ENCODE measurements at regions not wholly inside any gene's neighbourhood (a gene's known extent, or its start where the extent isn't known, plus 50 kb on each side); places are given as distances from the start of the nearest gene placed in this dataset.

DNA sequence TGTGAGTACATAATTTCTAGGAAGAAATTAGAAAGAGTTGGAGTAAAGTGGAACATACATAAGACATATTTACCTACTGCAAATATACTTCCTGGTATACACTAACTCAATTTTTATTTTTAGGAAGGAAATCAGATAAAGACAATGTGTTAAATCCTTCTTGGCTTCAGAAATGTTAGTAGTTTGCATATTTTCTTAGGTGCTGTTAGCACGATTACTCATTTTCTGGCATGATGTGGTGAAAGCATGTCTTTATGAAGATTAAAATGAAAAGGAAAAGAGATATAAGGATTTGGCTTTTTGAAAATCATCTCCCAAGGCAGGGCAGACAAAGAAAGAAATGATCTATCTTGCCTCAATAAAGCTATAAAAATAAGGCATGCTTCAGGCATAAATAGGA, 287.6 kb upstream of the E2F7 start:
- intact Hi-C loops (cut with DNase I, micrococcal nuclease), result no loop called here
- ATAC-seq (no peak), DNase-seq (no peak)
- no peaks in the 10 kb centered on the region for H3K4me1 ChIP-seq (ENCODE audit: low read depth)
- TF ChIP-seq, protein P1, sequence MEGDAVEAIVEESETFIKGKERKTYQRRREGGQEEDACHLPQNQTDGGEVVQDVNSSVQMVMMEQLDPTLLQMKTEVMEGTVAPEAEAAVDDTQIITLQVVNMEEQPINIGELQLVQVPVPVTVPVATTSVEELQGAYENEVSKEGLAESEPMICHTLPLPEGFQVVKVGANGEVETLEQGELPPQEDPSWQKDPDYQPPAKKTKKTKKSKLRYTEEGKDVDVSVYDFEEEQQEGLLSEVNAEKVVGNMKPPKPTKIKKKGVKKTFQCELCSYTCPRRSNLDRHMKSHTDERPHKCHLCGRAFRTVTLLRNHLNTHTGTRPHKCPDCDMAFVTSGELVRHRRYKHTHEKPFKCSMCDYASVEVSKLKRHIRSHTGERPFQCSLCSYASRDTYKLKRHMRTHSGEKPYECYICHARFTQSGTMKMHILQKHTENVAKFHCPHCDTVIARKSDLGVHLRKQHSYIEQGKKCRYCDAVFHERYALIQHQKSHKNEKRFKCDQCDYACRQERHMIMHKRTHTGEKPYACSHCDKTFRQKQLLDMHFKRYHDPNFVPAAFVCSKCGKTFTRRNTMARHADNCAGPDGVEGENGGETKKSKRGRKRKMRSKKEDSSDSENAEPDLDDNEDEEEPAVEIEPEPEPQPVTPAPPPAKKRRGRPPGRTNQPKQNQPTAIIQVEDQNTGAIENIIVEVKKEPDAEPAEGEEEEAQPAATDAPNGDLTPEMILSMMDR (IDR thresholded peaks at IDR 0.05), result no peak
- no peaks in the 10 kb centered on the region for H3K36me3 ChIP-seq (ENCODE audit: low read depth)
- no peaks in the 10 kb centered on the region for H3K9me3 ChIP-seq
- no peak overlapping the region for H3K4me3 ChIP-seq

DNA sequence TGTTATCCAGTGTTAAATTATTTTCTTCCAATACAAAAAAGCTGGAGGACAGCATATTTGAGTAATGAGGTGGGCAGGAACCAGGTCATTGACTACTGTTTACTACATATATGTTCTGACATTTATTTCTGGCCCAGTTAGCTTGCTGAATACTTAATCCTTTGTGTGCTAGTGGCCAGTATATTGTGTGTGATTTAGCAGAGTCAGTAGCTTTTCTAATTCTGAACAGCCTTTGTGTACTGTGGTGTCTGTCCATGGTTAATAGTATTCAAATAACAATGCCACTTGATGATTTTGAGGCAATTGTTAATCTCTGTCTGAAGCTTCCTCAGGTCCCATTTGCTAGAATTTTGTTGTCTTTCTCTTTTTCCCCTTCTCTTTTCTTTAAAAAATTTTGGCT, 286.5 kb upstream of the E2F7 start:
- Histone ChIP-seq H3K4me1 (ENCODE audit: low read depth) (no peaks in the 10 kb centered on the region), H3K4me3 (no peak overlapping the region), H3K36me3 (ENCODE audit: low read depth) (no peaks in the 10 kb centered on the region), H3K9me3 (no peaks in the 10 kb centered on the region)
- no peak for ATAC-seq
- intact Hi-C loops (cut with DNase I, micrococcal nuclease), result no loop called here
- TF ChIP-seq, protein P1 (IDR thresholded peaks at IDR 0.05), result no peak
- no peak for DNase-seq

DNA sequence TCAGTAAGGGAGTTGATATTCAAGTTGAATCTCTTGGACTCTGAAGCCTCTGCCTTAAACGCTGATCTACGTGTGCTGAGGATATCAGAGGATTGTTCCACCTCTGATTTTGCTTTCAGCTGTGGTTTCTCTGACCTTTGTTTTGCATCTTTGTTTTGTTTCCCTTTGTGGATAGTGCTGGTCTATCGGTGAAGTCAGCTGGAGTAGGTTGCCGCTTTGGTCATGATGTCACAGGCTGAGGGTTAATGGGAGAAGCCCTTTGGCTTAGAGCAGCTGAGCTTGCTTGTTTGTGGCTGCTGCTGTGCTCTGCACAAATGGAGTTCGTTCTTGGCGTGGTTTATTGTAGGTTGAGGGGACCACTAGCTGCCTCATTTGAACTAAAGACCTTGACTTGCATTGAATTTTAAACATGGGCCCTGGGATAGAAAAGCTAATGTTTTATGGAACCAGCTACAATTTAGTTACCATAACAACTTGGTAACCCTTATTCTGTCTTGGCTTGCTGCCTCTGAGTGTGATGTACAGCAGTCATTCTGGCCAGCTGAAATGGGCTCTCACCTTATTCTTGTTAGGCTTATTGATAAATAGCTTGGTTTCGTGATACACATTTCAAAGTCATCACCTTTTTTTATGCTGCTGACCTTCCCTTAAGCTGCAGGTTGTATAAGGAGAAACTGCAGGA, 284.5 kb upstream of the E2F7 start:
- TF ChIP-seq, protein P1 (IDR thresholded peaks at IDR 0.05), result no peak
- intact Hi-C loops (cut with DNase I, micrococcal nuclease), result no loop called here
- Histone ChIP-seq H3K4me1 (ENCODE audit: low read depth) (no peaks in the 10 kb centered on the region), H3K4me3 (no peak overlapping the region), H3K9me3 (no peaks in the 10 kb centered on the region), H3K36me3 (ENCODE audit: low read depth) (no peaks in the 10 kb centered on the region)
- ATAC-seq (no peak), DNase-seq (no peak)

DNA sequence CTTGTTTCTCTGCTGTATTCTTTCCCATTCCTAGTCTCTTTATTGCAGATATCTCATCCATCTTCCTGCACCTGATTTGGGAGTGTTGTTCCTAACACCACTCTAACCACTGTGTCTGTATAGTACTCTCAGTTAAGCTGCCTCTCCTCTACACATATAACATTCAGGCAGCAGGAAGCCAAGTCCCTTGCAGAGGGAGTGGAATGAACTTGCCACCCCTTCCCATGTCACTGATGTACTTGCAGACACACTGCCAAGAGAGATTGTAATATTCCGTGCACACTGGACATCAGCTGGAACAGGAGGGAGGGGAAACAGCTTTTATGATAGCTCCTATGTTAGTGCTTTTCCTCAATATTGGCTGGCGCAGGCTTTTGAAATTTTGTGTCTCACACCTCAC, 281.6 kb upstream of the E2F7 start:
- intact Hi-C loops (cut with DNase I, micrococcal nuclease), result no loop called here
- ATAC-seq, result no peak

DNA sequence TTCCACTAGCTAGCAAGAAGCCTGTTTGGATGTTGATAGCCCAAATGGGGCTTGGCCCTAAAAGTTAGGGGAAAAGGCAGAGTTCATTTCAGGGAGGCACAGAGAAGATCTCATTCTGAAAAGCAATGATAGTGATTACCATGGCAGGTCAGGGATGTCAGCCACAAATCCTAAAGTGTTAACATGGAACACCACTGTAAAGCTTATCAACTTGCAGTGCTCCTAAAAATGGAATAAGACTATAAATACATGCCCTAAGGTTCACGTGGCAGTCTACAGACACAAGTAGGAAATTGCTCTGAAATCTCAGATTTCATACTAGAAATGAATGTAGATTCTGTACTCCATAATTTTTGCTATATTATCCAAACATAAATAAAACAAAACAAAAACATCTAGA, 280.0 kb upstream of the E2F7 start:
- no peaks in the 10 kb centered on the region for H3K36me3 ChIP-seq (ENCODE audit: low read depth)
- intact Hi-C loops (cut with DNase I, micrococcal nuclease), result no loop called here
- ATAC-seq (no peak), DNase-seq (no peak)
- TF ChIP-seq, protein P1 (IDR thresholded peaks at IDR 0.05), result no peak
- H3K4me1 ChIP-seq (ENCODE audit: low read depth), result no peaks in the 10 kb centered on the region
- no peaks in the 10 kb centered on the region for H3K9me3 ChIP-seq
- H3K4me3 ChIP-seq, result no peak overlapping the region

More for the DNA sequence above, 281.6 kb upstream of the E2F7 start:
- TF ChIP-seq, protein P1 (IDR thresholded peaks at IDR 0.05), result no peak
- H3K4me1 ChIP-seq (ENCODE audit: low read depth), result no peaks in the 10 kb centered on the region
- no peak overlapping the region for H3K4me3 ChIP-seq
- DNase-seq, result no peak
- H3K9me3 ChIP-seq, result no peaks in the 10 kb centered on the region
- no peaks in the 10 kb centered on the region for H3K36me3 ChIP-seq (ENCODE audit: low read depth)

DNA sequence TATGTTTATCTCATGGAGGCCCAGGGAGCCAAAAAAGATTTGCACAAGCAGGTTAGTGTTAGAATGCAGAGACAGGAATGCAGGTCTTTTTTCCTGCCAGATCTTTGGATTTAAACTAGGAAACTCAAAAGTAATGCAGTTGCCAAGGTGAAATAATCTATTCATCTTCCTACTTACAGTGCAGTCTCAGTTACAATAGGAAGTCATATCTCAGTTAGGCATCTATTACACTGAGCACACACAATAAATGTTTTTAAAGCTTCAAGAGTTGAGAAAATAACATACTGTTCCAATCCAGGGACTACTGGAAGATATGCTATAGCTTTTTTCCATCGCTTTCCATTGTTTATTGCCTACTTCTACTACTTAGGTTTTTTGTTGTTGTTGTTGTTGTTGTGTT, 279.3 kb upstream of the E2F7 start:
- Histone ChIP-seq H3K9me3 (no peaks in the 10 kb centered on the region), H3K4me3 (no peak overlapping the region), H3K4me1 (ENCODE audit: low read depth) (no peaks in the 10 kb centered on the region), H3K36me3 (ENCODE audit: low read depth) (no peaks in the 10 kb centered on the region)
- ATAC-seq (peak; percentile 63), DNase-seq (no peak)
- TF ChIP-seq, protein P1 (IDR thresholded peaks at IDR 0.05), result no peak
- intact Hi-C loops (cut with DNase I, micrococcal nuclease), result no loop called here

All from mucosa of descending colon (tissue), 3 donors.